Neural cell (in vitro differentiated cells): ENCODE measurements at regions not wholly inside any gene's neighbourhood (a gene's known extent, or its start where the extent isn't known, plus 50 kb on each side); places are given as distances from the start of the nearest gene placed in this dataset.

Experiments
- H2AFZ ChIP-seq: fragments of 200-600, 300-800 bp; sonication (generic), shearing (Covaris generic); 2 replicates; pipeline ENCODE4 v1.6.0; 2014; ENCODE audit warnings: low read depth, mild to moderate bottlenecking, antibody characterized with exemption, low read length, moderate library complexity
- H3F3A ChIP-seq: fragments of 200-600 bp; shearing (Covaris generic); 2 replicates; pipeline ENCODE4 v1.6.1; 2016; ENCODE audit warnings: mild to moderate bottlenecking, moderate library complexity, mixed read lengths, antibody characterized with exemption, low read length; ENCODE audit not compliant: insufficient read depth, poor library complexity, severe bottlenecking
- H3K27ac ChIP-seq: fragments of 200-600, 300-800 bp; sonication (generic), shearing (Covaris generic); 2 replicates; pipeline ENCODE4 v1.5.1; 2014; ENCODE audit warnings: mild to moderate bottlenecking, low read length, moderate library complexity
- H3K27me3 ChIP-seq: fragments of 300-800, 200-600 bp; sonication (generic), shearing (Covaris generic); 2 replicates; pipeline ENCODE4 v1.6.0; 2014; ENCODE audit warnings: mild to moderate bottlenecking, low read depth, low read length, moderate library complexity; ENCODE audit not compliant: insufficient read depth
- H3K36me3 ChIP-seq: fragments of 300-800, 200-600 bp; sonication (generic), shearing (Covaris generic); 2 replicates; pipeline ENCODE4 v1.5.1; 2014; ENCODE audit warnings: mild to moderate bottlenecking, antibody characterized with exemption, low read length, moderate library complexity; ENCODE audit not compliant: insufficient read depth
- H3K4me2 ChIP-seq: fragments of 300-800, 200-600 bp; sonication (generic), shearing (Covaris generic); 2 replicates; pipeline ENCODE4 v1.6.0; 2014; ENCODE audit warnings: mild to moderate bottlenecking, low read length
- H3K4me3 ChIP-seq: fragments of 300-800, 200-600 bp; sonication (generic), shearing (Covaris generic); 2 replicates; pipeline ENCODE4 v1.5.1; 2014; ENCODE audit warnings: mild to moderate bottlenecking, low read length, moderate library complexity
- H3K79me2 ChIP-seq: fragments of 200-600 bp; shearing (Covaris generic); replicated peaks from 2 replicates; pipeline ENCODE4 v1.6.0; 2014; ENCODE audit warnings: mild to moderate bottlenecking, low read length, moderate library complexity; ENCODE audit not compliant: insufficient read depth
- H3K9ac ChIP-seq: fragments of 300-800, 200-600 bp; sonication (generic), shearing (Covaris generic); 2 replicates; pipeline ENCODE4 v1.6.1; 2016; ENCODE audit warnings: mild to moderate bottlenecking, low read length, mixed read lengths
- H3K9me2 ChIP-seq: fragments of 200-600 bp; shearing (Covaris generic); 2 replicates; pipeline ENCODE4 v1.6.1; 2016; ENCODE audit warnings: mild to moderate bottlenecking, low read length, mixed read lengths; ENCODE audit not compliant: insufficient read depth
- H3K9me3 ChIP-seq: fragments of 200-600, 300-800 bp; sonication (generic), shearing (Covaris generic); 2 replicates; pipeline ENCODE4 v1.6.1; 2016; ENCODE audit warnings: mild to moderate bottlenecking, mixed run types, low read length, moderate library complexity, mixed read lengths
- H4K20me1 ChIP-seq: fragments of 200-600 bp; shearing (Covaris generic); 2 replicates; pipeline ENCODE4 v1.6.1; 2016; ENCODE audit warnings: mild to moderate bottlenecking, mixed run types; ENCODE audit not compliant: insufficient read depth
- CTCF ChIP-seq: fragments of 450-650 bp; IDR thresholded peaks from 2 replicates; pipeline ENCODE4 v1.5.1; 2014; ENCODE audit warnings: antibody characterized with exemption, mild to moderate bottlenecking, moderate library complexity; ENCODE audit not compliant: poor library complexity, severe bottlenecking
- EP300 ChIP-seq: fragments of 450-650 bp; conservative IDR thresholded peaks from 2 replicates; pipeline ENCODE4 v1.6.1; 2014; ENCODE audit warnings: antibody characterized with exemption, mild to moderate bottlenecking, moderate library complexity; ENCODE audit not compliant: poor library complexity, severe bottlenecking
- EZH2 ChIP-seq: fragments of 200-600, 300-800 bp; shearing (Covaris generic), sonication (generic); IDR thresholded peaks from 2 replicates; pipeline ENCODE4 v1.6.1; 2014; ENCODE audit warnings: antibody characterized with exemption, low read length, borderline replicate concordance, mild to moderate bottlenecking; ENCODE audit not compliant: insufficient read depth, poor library complexity, severe bottlenecking
- MXI1 ChIP-seq: fragments of 450-650 bp; conservative IDR thresholded peaks from 2 replicates; pipeline ENCODE4 v1.6.1; 2014; ENCODE audit warnings: antibody characterized with exemption, mild to moderate bottlenecking; ENCODE audit not compliant: poor library complexity, severe bottlenecking
- POLR2AphosphoS5 ChIP-seq: IDR thresholded peaks from 2 replicates; pipeline ENCODE4 v1.6.1; 2012
- RAD21 ChIP-seq: fragments of 450-650 bp; conservative IDR thresholded peaks from 2 replicates; pipeline ENCODE4 v1.6.1; 2014; ENCODE audit warnings: antibody characterized with exemption, mild to moderate bottlenecking, moderate library complexity
- REST ChIP-seq: IDR thresholded peaks from 2 replicates; pipeline ENCODE4 v1.6.1; 2012; ENCODE audit warnings: borderline replicate concordance
- SMC3 ChIP-seq: fragments of 450-650 bp; conservative IDR thresholded peaks from 2 replicates; pipeline ENCODE4 v1.6.1; 2014; ENCODE audit warnings: antibody characterized with exemption, mild to moderate bottlenecking, moderate library complexity; ENCODE audit not compliant: poor library complexity
- TAF1 ChIP-seq: IDR thresholded peaks from 2 replicates; pipeline ENCODE4 v1.6.1; 2012; ENCODE audit warnings: low read depth

GRCh38 chr21:43364261-43364510 lies 62.7 kb downstream of the SIK1 start:
- Histone ChIP-seq H3K36me3 (no peaks in the 10 kb centered on the region), H3K4me3 (no peak overlapping the region), H3K27ac (no peak overlapping the region), H2AFZ (no peak overlapping the region), H3K9me2 (no peaks in the 10 kb centered on the region), H4K20me1 (no peaks in the 10 kb centered on the region), H3K27me3 (no peaks in the 10 kb centered on the region), H3K79me2 (no peaks in the 10 kb centered on the region), H3K9ac (no peak overlapping the region), H3K4me2 (no peak overlapping the region), H3K9me3 (no peaks in the 10 kb centered on the region), H3F3A (no peaks in the 10 kb centered on the region)
- TF ChIP-seq MXI1 = no peak
- TF ChIP-seq RAD21 = no peak
- TF ChIP-seq EZH2 = no peak
- no peak for TF ChIP-seq POLR2AphosphoS5
- TF ChIP-seq REST = no peak
- TF ChIP-seq TAF1 = no peak
- no peak for TF ChIP-seq CTCF
- TF ChIP-seq EP300 = no peak
- TF ChIP-seq SMC3 = no peak

GRCh38 chr21:43363506-43364260 lies 63.2 kb downstream of the SIK1 start:
- Histone ChIP-seq H3K9ac (no peak overlapping the region), H3K27ac (no peak overlapping the region), H3K4me3 (no peak overlapping the region), H3K4me2 (no peak overlapping the region), H3K27me3 (no peaks in the 10 kb centered on the region), H3K36me3 (no peaks in the 10 kb centered on the region), H3K9me2 (no peaks in the 10 kb centered on the region), H4K20me1 (no peaks in the 10 kb centered on the region), H3K9me3 (no peaks in the 10 kb centered on the region), H2AFZ (no peak overlapping the region), H3K79me2 (no peaks in the 10 kb centered on the region), H3F3A (no peaks in the 10 kb centered on the region)
- TF ChIP-seq EZH2 (no peak), POLR2AphosphoS5 (no peak), RAD21 (no peak), REST (no peak), MXI1 (no peak), SMC3 (no peak)
